UCSD-AML1 (cell line): ENCODE measurements at regions not wholly inside any gene's neighbourhood (a gene's known extent, or its start where the extent isn't known, plus 50 kb on each side); places are given as distances from the start of the nearest gene placed in this dataset.

Experiments
- DNase-seq: peaks from one replicate; lab custom pipeline; 2025; ENCODE audit not compliant: unreplicated experiment; lab: John Stamatoyannopoulos, UW

- DNase-seq, result no peak
Measured at GRCh38 chr17:34874478-34874877, 86.8 kb downstream of the CCT6B start.

GRCh38 chr17:34872640-34873039 is 88.6 kb downstream of the CCT6B start:
- DNase-seq, result no peak

- DNase-seq, result no peak
Measured at GRCh38 chr17:34869641-34870040, 91.6 kb downstream of the CCT6B start.

GRCh38 chr17:34865716-34866115 is 95.5 kb downstream of the CCT6B start:
- DNase-seq, result no peak

GRCh38 chr17:34862384-34862783 is 98.9 kb downstream of the CCT6B start:
- DNase-seq, result no peak

GRCh38 chr17:34861864-34862263 is 99.4 kb downstream of the CCT6B start:
- no peak for DNase-seq

GRCh38 chr17:34859652-34860051 is 101.6 kb downstream of the CCT6B start:
- DNase-seq, result no peak

GRCh38 chr17:34858591-34859565 is 102.4 kb downstream of the CCT6B start:
- DNase-seq, result no peak

GRCh38 chr17:34853924-34854323 is 107.3 kb downstream of the CCT6B start:
- no peak for DNase-seq

GRCh38 chr17:34852614-34853013 is 108.6 kb downstream of the CCT6B start:
- no peak for DNase-seq

- DNase-seq, result no peak
Measured at GRCh38 chr17:34851961-34852540, 109.2 kb downstream of the CCT6B start.

- DNase-seq, result no peak
Measured at GRCh38 chr17:34850964-34851363, 110.3 kb downstream of the CCT6B start.

GRCh38 chr17:34850023-34850422 is 111.2 kb downstream of the CCT6B start:
- DNase-seq, result no peak

- DNase-seq, result no peak
Measured at GRCh38 chr17:34847938-34848337, 113.3 kb downstream of the CCT6B start.

- no peak for DNase-seq
Measured at GRCh38 chr17:34845296-34845695, 116.0 kb downstream of the CCT6B start.

- DNase-seq, result no peak
Measured at GRCh38 chr17:34843682-34844081, 117.6 kb downstream of the CCT6B start.

- no peak for DNase-seq
Measured at GRCh38 chr17:34842235-34842634, 119.0 kb downstream of the CCT6B start.

GRCh38 chr17:34841467-34841866 is 119.8 kb downstream of the CCT6B start:
- no peak for DNase-seq

- DNase-seq, result no peak
Measured at GRCh38 chr17:34840750-34841149, 120.5 kb downstream of the CCT6B start.

- DNase-seq, result no peak
Measured at GRCh38 chr17:34837876-34838478, 123.3 kb downstream of the CCT6B start.

GRCh38 chr17:34832376-34832775 is 128.9 kb downstream of the CCT6B start:
- DNase-seq, result no peak

- DNase-seq, result no peak
Measured at GRCh38 chr17:34827008-34827407, 134.3 kb downstream of the CCT6B start.
